22Rv1 (cell line): ENCODE measurements at regions not wholly inside any gene's neighbourhood (a gene's known extent, or its start where the extent isn't known, plus 50 kb on each side); places are given as distances from the start of the nearest gene placed in this dataset.

ENCODE experiments used
- H3K27ac ChIP-seq: fragments of 450-650 bp; 2 replicates; pipeline ENCODE4 v1.5.1; 2017
- CTCF ChIP-seq: fragments of 450-650 bp; IDR thresholded peaks from 2 replicates; pipeline ENCODE4 v1.5.1; 2017; ENCODE audit warnings: mild to moderate bottlenecking
- ZFX ChIP-seq: fragments of 450-650 bp; IDR thresholded peaks from 2 replicates; pipeline ENCODE4 v1.6.1; 2017; ENCODE audit warnings: antibody characterized with exemption, borderline replicate concordance

DNA sequence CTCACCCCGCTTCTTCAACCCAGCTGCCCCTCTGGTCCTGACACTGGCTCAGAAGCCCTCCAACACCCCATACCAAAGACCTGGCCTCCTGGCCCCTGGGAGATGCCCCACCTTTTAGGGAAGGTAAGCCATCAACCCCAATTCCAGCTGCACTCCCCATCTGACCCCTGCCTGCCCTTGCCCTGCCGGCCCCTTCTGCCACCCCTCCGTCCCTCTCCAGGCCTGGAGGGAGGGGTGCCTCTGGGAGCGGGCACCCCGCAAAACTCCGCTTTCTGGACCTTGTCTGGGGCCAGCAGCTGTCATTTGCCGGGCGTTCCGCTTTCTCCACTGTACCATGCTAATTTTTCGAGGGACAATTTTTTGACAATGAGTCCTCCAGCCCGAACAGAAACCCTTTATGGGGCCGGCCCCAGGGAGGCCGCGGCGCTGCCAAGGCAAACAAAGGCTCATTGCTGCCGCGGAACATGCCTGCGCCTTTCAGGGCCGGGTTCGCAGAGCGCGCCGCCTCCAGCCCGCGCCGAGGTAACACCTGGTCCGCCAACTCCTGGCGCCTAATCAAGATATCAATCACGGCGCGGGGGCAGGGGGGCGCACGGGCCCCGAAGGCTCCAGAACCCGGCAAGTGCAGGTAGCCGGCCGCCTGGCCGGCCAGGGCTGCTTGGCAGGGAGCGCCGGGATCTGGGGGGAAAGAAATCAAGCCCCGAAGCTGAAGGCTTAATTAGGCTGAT, 96.0 kb downstream of the INHBB start:
- TF ChIP-seq ZFX (no peak), CTCF (no peak)
- H3K27ac ChIP-seq = peak overlapping the region; percentile 85

- no peak for TF ChIP-seq CTCF
- H3K27ac ChIP-seq = peak overlapping the region; percentile 85
Measured at GRCh38 chr2:120442541-120442922, 96.6 kb downstream of the INHBB start.

GRCh38 chr2:120442923-120443571, 97.1 kb downstream of the INHBB start:
- H3K27ac ChIP-seq = peak overlapping the region; percentile 85
- TF ChIP-seq CTCF = no peak
- no peak for TF ChIP-seq ZFX

GRCh38 chr2:120443946-120444345, 98.0 kb downstream of the INHBB start:
- no peak for TF ChIP-seq ZFX
- no peak for TF ChIP-seq CTCF
- H3K27ac ChIP-seq = no peak overlapping the region

DNA sequence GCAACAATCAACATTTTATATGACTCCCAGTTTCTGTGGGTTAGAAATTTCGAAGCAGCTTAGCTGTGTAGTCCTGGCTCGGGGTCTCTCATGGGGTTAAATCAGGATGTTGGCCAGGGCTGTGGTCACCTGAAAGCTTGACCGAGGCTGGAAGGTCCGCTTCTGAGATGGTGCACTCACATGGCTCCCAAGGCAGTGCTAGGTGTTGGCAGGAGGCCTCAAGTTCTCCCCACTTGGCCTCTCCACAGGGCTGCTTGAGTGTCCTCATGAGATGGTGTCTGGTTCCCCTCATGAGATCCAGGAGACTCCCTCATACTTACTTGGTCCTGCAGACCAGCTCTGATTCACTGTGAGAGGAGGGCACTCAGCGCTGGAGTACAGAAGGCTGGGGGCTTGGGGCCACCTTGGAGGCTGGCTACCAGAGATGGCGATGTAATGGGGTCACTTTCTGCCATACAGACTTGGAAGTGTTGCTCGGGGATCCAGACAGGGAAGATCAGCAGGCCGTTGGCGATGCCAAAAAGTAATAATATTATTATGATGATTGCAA, 98.8 kb downstream of the INHBB start:
- no peak for TF ChIP-seq CTCF

DNA sequence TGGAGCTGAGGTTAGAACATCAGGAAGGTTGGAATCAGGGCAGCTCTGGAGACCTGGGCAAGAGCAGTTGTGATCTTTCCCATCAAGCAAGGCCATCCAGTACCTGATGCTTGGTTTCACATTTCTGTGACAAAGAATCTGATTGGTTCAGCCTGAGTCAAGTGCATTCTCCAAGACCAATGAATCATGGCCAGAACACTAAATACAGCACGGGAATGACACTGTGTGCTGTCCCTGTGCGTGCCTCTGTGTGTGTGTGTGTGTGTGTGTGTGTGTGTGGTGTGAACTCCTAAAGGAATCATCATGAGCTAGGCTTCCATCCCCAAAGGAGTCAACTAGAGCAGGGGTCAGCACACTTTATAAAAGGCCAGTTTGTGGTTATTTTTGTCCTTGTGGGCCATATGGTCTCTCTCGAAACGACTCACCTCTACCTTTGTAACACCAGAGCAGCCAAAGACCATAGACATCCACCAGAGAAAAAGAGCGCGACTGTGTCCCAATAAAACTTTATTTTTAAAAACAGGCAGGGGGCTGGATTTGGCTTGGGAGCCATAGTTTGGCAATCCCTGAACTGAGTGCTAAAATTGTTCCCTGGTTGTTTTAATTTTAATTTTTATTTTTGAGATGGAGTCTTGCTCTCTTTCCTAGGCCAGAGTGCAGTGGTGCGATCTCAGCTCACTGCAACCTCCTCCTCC, 99.7 kb downstream of the INHBB start:
- TF ChIP-seq CTCF (no peak), ZFX (no peak)

More for the DNA sequence above, 98.8 kb downstream of the INHBB start:
- peak overlapping the region; percentile 51 for H3K27ac ChIP-seq

More for the DNA sequence above, 99.7 kb downstream of the INHBB start:
- peak overlapping the region; percentile 51 for H3K27ac ChIP-seq
